ENCODE measurements at regions not wholly inside any gene's neighbourhood (a gene's known extent, or its start where the extent isn't known, plus 50 kb on each side); places are given as distances from the start of the nearest gene placed in this dataset.
"Not testable (repeated sequence)": the region's sequence is repeated elsewhere in the genome, so short reads cannot be mapped to it uniquely, and the experiment has no call there.

GRCh38 chr10:109379186-109379585 is 544.1 kb downstream of the XPNPEP1 start:
- no peak for DNase-seq

DNA sequence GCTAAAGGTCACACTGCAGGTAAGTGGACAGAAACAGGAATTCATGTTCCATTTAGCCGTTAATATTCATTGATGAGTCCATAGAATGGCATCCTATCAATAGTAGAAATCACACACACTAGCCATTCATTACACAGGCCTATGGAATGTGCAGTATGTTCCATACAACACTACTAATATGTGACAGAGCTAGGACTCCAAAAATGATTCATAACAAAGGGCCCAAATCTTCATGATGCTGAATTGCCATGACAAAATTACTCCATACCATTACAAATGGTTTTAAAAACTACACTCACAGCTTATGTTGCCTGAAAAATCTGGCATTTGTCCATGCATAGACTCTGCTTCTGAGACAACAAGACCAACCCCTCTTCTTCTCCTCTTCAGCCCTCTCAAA is 549.1 kb downstream of the XPNPEP1 start:
- no peak for DNase-seq

GRCh38 chr10:109359316-109359715 is 564.0 kb downstream of the XPNPEP1 start:
- DNase-seq: no peak

DNA sequence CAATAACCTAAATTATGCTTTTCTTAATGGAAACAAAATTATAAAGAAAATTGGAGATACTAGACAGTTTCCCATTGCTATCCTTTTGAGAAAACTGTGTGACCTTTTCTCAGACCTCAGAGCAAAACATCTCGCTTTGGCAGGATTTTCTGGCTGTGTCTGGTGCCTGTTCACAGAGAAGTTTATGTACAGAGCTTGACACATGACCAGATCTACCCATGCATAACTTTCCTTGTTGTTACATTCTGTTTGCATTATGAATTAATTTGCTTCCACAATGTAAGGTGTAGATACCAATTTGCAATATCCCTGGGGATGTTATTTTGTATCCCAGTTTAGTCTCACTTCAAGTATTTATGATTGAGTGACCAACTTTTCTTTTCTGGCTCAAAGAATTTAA is 565.0 kb downstream of the XPNPEP1 start:
- no peak for DNase-seq

- DNase-seq: no peak
Measured at GRCh38 chr10:109348324-109348723, 575.0 kb downstream of the XPNPEP1 start.

GRCh38 chr10:109343293-109343692 is 580.0 kb downstream of the XPNPEP1 start:
- no peak for DNase-seq

- no peak for DNase-seq
Measured at GRCh38 chr10:109341986-109342385, 581.3 kb downstream of the XPNPEP1 start.

GRCh38 chr10:109328001-109328400 is 595.3 kb downstream of the XPNPEP1 start:
- no peak for DNase-seq

- no peak for DNase-seq
Measured at GRCh38 chr10:109327266-109327665, 596.0 kb downstream of the XPNPEP1 start.

DNA sequence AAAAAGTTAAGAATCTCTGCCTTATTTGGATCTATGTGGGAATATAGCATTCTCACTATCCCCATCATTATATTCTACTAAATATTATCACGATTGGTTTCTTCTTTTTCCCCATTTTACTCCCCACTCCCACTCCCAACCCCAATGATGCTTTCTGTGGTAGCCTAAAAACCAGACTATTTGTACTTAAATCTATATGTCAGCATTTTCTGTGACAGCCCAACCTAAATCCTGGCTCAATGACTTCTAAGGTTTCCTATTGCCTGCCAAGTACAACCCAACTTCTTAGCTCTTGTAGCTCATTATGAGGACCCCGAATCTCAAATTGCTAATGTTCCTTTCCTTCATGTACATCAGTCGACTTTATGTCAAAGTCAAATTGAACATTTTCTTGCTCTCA is 598.6 kb downstream of the XPNPEP1 start:
- DNase-seq: no peak

GRCh38 chr10:109317746-109318366 is 605.5 kb downstream of the XPNPEP1 start:
- DNase-seq: no peak

DNA sequence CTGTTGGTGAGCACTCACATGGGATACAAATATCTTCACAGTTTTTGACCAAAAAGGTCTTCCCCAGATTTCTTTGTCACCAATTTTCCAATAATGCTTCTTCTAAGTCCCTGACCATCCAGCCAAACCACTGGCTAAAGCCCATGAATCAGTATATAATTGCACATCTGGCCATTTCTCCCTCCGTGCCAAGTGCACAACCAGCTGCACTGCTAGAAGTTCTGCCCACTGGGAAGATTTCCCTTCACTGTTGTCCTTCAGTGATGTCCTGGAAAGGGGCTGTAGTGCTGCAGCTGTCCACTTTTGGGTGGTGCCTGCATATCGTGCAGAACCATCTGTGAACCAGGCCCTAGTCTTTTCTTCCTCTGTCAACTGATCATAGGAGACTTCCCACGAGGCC is 609.3 kb downstream of the XPNPEP1 start:
- DNase-seq: not testable (repeated sequence)

- DNase-seq: not testable (repeated sequence)
Measured at GRCh38 chr10:109312555-109312954, 610.8 kb downstream of the XPNPEP1 start.

GRCh38 chr10:109308971-109309370 is 614.3 kb downstream of the XPNPEP1 start:
- no peak for DNase-seq

- not testable (repeated sequence) for DNase-seq
Measured at GRCh38 chr10:109307102-109307501, 616.2 kb downstream of the XPNPEP1 start.

DNA sequence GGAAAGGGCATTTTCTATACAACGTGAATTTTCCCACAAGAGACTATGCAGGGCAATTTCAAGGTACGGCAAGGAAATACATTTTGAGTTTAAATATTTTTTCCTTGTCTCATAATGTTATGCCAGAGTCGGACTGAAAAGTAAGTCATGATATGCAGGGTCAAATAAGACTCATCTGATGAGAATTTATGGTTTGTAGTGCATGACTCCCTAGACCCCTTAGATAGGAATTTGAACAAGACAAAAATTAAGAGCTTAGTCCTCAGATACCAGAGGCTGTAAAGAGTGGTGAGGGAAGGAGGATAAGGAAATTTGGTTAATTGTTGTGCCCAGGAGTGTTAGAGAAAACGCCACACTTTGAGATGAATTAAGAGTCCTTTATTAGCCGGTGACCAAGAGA is 616.6 kb downstream of the XPNPEP1 start:
- no peak for DNase-seq

DNA sequence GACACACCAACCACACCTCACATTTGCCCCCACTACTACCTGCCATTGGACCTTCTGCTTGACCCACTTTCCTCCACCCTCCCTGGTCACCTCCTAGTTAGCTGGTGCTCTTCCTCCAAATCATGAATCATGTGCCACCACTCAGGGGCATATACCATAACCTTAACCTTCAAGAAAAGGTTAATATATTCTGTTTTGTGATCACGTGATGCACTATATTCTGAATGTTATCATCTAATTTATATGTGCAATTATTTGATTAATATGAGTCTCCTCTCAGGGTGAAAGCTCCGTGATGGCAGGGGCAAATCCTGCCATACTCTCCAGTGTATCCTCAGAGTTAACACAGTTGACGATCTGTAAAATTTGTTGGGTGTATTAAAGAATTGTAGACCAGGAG is 635.5 kb downstream of the XPNPEP1 start:
- no peak for DNase-seq

- no peak for DNase-seq
Measured at GRCh38 chr10:109282510-109282909, 640.8 kb downstream of the XPNPEP1 start.

DNA sequence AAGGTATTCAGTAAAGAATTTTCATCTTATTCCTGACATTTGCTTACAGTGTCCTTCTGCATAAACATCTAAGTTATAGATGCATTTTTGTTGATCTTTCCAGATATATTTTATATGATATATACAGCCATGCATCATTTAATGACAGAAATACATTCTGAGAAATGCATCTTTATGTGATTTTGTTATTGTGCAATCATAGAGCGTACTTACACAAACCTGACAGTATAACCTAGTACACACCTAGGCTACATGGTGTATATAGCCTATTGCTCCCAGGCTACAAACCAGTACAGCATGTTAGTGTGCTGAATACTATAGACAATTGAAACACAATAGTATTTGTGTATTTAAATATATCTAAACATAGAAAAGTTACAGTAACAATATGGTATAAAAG is 642.0 kb downstream of the XPNPEP1 start:
- no peak for DNase-seq

- DNase-seq: no peak
Measured at GRCh38 chr10:109280837-109281236, 642.5 kb downstream of the XPNPEP1 start.

GRCh38 chr10:109277456-109277855 is 645.9 kb downstream of the XPNPEP1 start:
- DNase-seq: no peak

DNA sequence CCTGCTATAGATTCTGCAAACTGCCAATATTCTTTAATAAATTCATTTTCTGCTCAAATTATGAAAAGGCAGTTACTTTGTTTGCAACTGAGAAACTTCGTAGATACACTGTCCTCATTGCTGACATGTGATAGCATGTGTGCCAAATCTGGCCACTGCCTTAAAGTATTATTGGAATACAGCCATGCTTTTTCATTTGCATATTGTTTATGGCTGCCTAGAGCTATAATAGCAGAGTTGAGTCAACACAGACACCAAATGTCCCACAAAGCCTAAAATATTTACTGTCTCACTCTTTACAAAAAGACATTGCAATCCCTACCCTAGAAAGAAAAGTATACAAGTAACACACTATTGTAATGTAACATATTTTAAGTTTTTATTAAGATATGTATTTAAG is 647.4 kb downstream of the XPNPEP1 start:
- DNase-seq: no peak

DNA sequence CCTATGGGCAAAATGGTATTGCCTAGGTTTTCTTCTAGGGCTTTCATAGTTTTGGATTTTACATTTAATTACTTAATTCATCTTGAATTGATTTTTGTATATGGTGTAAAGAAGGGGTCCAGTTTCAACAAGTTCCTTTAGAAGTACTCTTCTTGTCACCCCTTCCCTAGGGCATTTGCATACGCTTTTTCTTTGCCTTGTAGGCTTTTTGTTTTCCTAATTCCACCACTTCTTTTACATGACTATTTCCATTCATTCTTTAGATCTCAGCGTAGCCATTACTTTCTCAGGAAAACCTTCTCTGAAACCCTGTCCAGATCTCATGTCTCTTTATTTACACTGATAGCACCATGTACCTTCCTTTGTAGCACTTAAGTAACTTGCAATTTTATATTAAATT is 648.6 kb downstream of the XPNPEP1 start:
- DNase-seq: no peak

GRCh38 chr10:109270173-109270572 is 653.1 kb downstream of the XPNPEP1 start:
- no peak for DNase-seq

DNA sequence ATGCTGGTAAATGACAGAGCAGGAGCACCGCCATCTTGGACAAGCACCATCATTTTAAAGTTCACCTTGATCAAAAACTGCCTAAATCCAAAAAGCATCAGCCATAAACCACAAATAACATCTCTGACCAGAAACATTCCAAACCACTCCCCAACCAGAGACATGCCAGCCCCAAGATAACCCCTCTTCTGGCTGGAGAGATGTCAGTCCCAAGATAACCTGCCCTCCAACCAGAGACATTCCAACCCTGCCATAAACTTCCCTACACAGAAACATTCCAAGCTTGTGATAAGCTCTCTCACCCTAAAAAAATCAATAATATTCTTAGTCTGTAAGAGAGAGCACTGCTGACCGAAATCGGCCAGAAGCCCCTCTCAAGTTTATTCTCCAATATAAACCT is 659.3 kb downstream of the XPNPEP1 start:
- no peak for DNase-seq

GRCh38 chr10:109261231-109261630 is 662.1 kb downstream of the XPNPEP1 start:
- DNase-seq: no peak

Data from activated CD4-positive, alpha-beta T cell treated with anti-CD3 and anti-CD28 coated beads, Interleukin-2, Interleukin-6, amounts not matched to agents 100 ng/mL and 50 ng/mL, durations not matched to agents 16 hours and 8 hours (primary cell).